Esophagus muscularis mucosa (tissue), 4 donors: ENCODE measurements at regions not wholly inside any gene's neighbourhood (a gene's known extent, or its start where the extent isn't known, plus 50 kb on each side); places are given as distances from the start of the nearest gene placed in this dataset.
"Not testable (repeated sequence)": the region's sequence is repeated elsewhere in the genome, so short reads cannot be mapped to it uniquely, and the experiment has no call there.

Source experiments
- DNase-seq: peaks from one replicate; pipeline ENCODE4 v3.0.0-alpha.2; 2017; ENCODE audit errors: extremely low spot score
- H3K27ac ChIP-seq, 4 donors: fragments of 200-600 bp; sonication (generic); replicated peaks in 1 of 4; 1 replicate in 3 of 4; 2 replicates in 1 of 4; pipeline ENCODE4 v1.5.1; 2016 to 2019; ENCODE audit warnings: mild to moderate bottlenecking in 1 of 4
- H3K27me3 ChIP-seq, 4 donors: fragments of 200-600 bp; sonication (generic); one replicate each; pipeline versions ENCODE4 v1.5.1 to v1.6.0; 2016 to 2019
- H3K36me3 ChIP-seq, 4 donors: fragments of 200-600 bp; sonication (generic); one replicate each; pipeline ENCODE4 v1.5.1; 2016 to 2019
- H3K4me1 ChIP-seq, 4 donors: fragments of 200-600 bp; sonication (generic); one replicate each; pipeline ENCODE4 v1.5.1; 2016 to 2019
- H3K4me3 ChIP-seq, 4 donors: fragments of 200-600 bp; sonication (generic); 1 replicate in 2 of 4; 2 replicates in 2 of 4; pipeline ENCODE4 v1.5.1; 2016 to 2019; ENCODE audit warnings: mild to moderate bottlenecking in 4 of 4, moderate library complexity in 1 of 4
- H3K9me3 ChIP-seq, 4 donors: fragments of 200-600 bp; sonication (generic); 1 replicate in 3 of 4; 2 replicates in 1 of 4; pipeline ENCODE4 v1.5.1; 2016 to 2019
- EP300 ChIP-seq: sonication (generic); formaldehyde crosslinking; IDR thresholded peaks from one replicate; pipeline ENCODE4 v1.6.1; 2017; ENCODE audit warnings: antibody characterized with exemption
- POLR2A ChIP-seq: fragments of 450-650 bp; IDR thresholded peaks from one replicate; pipeline ENCODE4 v1.6.1; 2017; ENCODE audit warnings: antibody characterized with exemption, moderate library complexity, mild to moderate bottlenecking, low read depth
- POLR2AphosphoS5 ChIP-seq, 2 donors: sonication (generic); formaldehyde crosslinking; IDR thresholded peaks; one replicate each; pipeline ENCODE4 v1.6.1; 2017; ENCODE audit warnings: antibody characterized with exemption in 2 of 2
- WGBS: methylation state at CpG from one replicate; pipeline ENCODE4 v1.1.5; 2018; 5-methylcytosine and 5-hydroxymethylcytosine counted together
- intact Hi-C: fragments of 100-400 bp; cut with DNase I; formaldehyde crosslinking; loops from one replicate; pipeline ENCODE4 v1.15.1; 2023
- TF ChIP-seq, protein P1 (sequence below), 3 experiments: fragments of 200-600 bp in 2 of 3; fragments of 450-650 bp in 1 of 3; sonication (generic) in 2 of 3; IDR thresholded peaks; one replicate each; pipeline ENCODE4 v1.5.1; 2017 to 2019; ENCODE audit warnings: antibody characterized with exemption in 3 of 3, mild to moderate bottlenecking in 2 of 3, moderate library complexity in 1 of 3

DNA sequence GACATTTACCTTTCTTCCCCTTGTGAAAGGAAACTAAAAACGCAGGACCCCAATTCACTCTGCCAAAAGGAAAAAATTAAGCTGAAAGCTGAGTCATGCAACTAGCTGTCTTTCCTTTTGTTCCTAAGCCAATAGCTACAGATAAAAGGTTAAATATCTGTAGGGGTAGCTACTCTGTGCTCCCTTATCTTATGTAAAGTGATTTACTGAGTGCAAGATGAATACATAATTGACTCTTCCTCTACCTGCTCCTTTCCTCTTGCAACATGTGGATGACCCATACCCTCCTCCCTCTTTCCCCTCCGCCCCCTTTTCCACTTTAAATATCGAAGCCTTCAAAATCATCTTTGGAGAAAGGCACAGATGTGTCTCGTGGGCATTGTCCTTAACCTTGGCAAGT, 68.0 kb upstream of the ZNF157 start:
- intact Hi-C loops, result no loop called here
- Histone ChIP-seq H3K36me3 (no peaks in the 10 kb centered on the region), H3K9me3 (no peaks in the 10 kb centered on the region), H3K27me3 (peaks cover 0 to 6% (median 0%) of the 10 kb centered on the region in 4 donors), H3K4me1 (no peaks in the 10 kb centered on the region), H3K4me3 (no peak overlapping the region), H3K27ac (no peak overlapping the region)
- DNase-seq, result no peak
- TF ChIP-seq POLR2A, result no peak
- no peak for TF ChIP-seq EP300
- TF ChIP-seq, protein P1, sequence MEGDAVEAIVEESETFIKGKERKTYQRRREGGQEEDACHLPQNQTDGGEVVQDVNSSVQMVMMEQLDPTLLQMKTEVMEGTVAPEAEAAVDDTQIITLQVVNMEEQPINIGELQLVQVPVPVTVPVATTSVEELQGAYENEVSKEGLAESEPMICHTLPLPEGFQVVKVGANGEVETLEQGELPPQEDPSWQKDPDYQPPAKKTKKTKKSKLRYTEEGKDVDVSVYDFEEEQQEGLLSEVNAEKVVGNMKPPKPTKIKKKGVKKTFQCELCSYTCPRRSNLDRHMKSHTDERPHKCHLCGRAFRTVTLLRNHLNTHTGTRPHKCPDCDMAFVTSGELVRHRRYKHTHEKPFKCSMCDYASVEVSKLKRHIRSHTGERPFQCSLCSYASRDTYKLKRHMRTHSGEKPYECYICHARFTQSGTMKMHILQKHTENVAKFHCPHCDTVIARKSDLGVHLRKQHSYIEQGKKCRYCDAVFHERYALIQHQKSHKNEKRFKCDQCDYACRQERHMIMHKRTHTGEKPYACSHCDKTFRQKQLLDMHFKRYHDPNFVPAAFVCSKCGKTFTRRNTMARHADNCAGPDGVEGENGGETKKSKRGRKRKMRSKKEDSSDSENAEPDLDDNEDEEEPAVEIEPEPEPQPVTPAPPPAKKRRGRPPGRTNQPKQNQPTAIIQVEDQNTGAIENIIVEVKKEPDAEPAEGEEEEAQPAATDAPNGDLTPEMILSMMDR (IDR thresholded peaks at IDR 0.05), result no peak
- TF ChIP-seq POLR2AphosphoS5 (IDR thresholded peaks at IDR 0.05), result no peak
- 58% methylated on average over 4 of the region's 4 CpGs for whole genome bisulfite sequencing

DNA sequence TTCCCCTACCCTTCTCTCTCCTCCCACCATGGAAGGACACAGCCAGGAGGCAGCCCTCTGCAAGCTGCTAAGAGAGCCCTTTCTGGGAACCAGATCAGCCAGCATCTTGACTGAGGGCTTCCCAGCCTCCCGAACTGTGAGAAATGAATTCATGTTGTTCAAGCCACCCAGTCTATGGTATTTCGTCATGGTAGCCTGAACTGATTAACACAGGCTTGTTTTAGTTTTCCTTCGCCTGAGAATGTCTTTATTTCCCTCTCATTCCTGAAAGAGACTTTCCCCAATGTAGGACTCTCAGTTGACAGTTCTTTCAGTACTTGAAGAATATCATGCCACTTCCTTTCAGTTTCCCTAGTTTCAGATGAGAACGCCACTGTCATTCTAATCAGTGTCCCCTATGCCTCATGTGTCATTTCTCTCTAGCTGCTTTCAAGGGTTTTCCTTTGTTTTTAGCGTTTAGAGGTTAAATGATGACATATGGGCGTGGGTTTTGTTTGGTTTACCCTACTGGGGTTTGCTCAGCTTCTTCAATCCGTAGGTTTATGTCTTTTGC, 63.8 kb upstream of the ZNF157 start:
- H3K27ac ChIP-seq, intact Hi-C loops, H3K4me1 ChIP-seq, DNase-seq, H3K27me3 ChIP-seq, H3K4me3 ChIP-seq, H3K36me3 ChIP-seq, H3K9me3 ChIP-seq: not testable (repeated sequence)
- 66% methylated on average over 5 of the region's 7 CpGs for WGBS

DNA sequence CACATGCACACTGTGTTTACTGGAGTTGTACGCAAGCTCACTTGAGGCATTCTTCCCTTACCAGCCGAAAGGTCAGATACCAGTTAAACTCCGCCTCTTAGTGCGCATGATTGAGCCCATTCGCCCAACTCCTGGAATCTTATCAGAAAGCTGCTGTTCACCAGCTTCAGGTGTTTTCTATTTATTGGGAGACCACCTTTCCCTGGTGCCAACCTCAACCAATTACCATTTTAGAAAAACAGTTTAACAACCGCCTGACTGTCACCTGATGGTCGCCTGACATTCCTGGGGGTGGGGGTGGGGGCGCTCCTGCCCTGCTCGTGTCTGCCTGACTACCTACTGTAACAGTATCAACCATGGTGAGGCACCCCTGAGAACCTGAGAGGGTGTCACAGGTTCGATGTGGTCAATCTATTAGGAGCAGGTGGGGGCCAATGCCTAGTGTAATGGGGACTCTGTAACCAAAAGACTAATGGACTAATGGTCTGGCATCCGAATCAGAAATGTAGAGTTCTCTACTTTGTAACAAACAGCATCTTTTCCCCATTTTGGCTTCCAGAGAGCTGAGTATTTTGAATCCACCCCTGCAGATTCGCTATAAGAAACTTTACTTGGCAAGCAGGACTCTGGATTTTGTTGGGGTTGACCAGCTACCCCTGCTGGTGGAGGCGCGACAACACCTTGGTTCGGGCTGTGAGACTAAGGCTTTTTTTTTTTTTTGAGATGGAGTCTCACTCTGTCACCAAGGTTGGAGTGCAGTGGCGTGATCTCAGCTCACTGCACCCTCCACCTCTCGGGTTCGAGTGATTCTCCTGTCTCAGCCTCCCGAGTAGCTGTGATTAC, 58.2 kb upstream of the ZNF157 start:
- no peak for TF ChIP-seq POLR2A
- TF ChIP-seq, protein P1 (IDR thresholded peaks at IDR 0.05), result peak; percentile 18 to 43 (median 21)
- no peak for DNase-seq
- Histone ChIP-seq H3K27me3 (no peaks in the 10 kb centered on the region), H3K36me3 (no peaks in the 10 kb centered on the region), H3K27ac (no peak overlapping the region), H3K9me3 (no peaks in the 10 kb centered on the region), H3K4me1 (peaks cover 0 to 8% (median 2%) of the 10 kb centered on the region in 4 donors), H3K4me3 (no peak overlapping the region)
- intact Hi-C loops, result no loop called here
- WGBS, result 45% methylated on average over 17 of the region's 19 CpGs

DNA sequence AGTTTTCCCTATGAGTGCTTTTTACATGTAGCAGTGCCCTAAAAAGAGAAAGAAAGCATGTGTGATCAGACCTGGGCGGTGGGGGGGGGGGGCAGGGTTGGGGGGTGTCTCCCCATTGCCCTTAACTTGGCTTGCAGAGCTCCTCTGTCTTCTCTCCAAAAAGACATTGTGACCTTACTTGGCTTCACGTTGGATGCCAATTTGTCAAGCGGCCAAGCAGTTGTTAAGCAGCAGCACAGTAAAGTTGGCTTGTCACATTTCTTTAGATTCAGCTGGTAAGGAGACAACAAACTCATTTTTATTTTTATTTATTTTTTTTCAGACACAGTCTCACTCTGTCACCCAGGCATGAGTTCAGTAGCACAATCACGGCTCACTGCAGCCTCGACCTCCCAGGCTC, 57.3 kb upstream of the ZNF157 start:
- peaks cover 0 to 8% (median 2%) of the 10 kb centered on the region in 4 donors for H3K4me1 ChIP-seq
- no peaks in the 10 kb centered on the region for H3K27me3 ChIP-seq
- TF ChIP-seq EP300 (no peak), POLR2A (no peak), POLR2AphosphoS5 (IDR thresholded peaks at IDR 0.05) (no peak)
- TF ChIP-seq, protein P1 (IDR thresholded peaks at IDR 0.05), result no peak
- H3K9me3 ChIP-seq, result no peaks in the 10 kb centered on the region
- no peak overlapping the region for H3K27ac ChIP-seq
- 50% methylated on average over 5 of the region's 5 CpGs for WGBS
- intact Hi-C loops, result no loop called here
- no peak overlapping the region for H3K4me3 ChIP-seq
- no peaks in the 10 kb centered on the region for H3K36me3 ChIP-seq
- DNase-seq, result no peak

DNA sequence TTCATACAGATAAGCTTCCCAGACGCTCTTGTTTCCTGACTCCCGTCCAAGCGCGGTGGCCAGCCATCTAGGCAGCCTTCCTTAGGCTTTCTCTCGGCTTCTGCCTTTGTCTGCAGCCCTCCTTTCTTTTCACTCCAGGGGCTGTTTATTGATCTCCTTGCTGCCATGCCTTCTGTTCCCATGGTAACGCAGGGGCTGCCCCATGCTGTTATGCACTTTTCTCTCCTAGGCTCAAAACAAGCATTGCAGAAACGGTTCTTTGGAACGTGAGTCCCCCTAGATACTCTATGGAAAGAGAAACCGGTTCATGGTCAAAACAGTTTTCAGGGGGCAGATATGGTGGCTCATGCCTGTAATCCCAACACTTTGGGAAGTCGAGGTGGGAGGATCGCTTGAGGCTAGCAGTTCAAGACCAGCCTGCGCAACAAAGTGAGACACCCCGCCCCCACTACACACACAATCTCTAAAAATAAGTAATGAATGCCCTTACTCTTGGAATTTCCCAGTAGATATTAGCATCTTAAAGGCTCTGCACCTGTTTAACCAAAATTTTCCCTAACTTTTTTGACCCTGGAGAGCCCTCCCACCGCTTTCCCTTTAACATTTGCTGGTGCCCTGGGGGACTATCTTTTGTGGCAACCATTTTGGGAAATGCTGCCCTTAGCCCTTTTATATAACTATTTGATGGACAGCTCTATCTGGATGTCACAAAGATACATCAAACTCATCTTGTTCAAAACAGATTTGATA, 53.9 kb upstream of the ZNF157 start:
- no peaks in the 10 kb centered on the region for H3K9me3 ChIP-seq
- H3K4me1 ChIP-seq, result peaks cover 0 to 8% (median 2%) of the 10 kb centered on the region in 4 donors
- peak overlapping the region in 2 of 4 donors; percentile 11 to 20 for H3K4me3 ChIP-seq
- no peaks in the 10 kb centered on the region for H3K27me3 ChIP-seq
- DNase-seq, result no peak
- no peaks in the 10 kb centered on the region for H3K36me3 ChIP-seq
- TF ChIP-seq, protein P1 (IDR thresholded peaks at IDR 0.05), result no peak
- TF ChIP-seq POLR2AphosphoS5 (IDR thresholded peaks at IDR 0.05) (no peak), EP300 (no peak), POLR2A (no peak)
- intact Hi-C loops, result no loop called here
- 36% methylated on average over 14 of the region's 14 CpGs for WGBS
- no peak overlapping the region for H3K27ac ChIP-seq
